AG09319 (cell line): ENCODE measurements at regions not wholly inside any gene's neighbourhood (a gene's known extent, or its start where the extent isn't known, plus 50 kb on each side); places are given as distances from the start of the nearest gene placed in this dataset.
"Not testable (repeated sequence)": the region's sequence is repeated elsewhere in the genome, so short reads cannot be mapped to it uniquely, and the experiment has no call there.

Experiments
- DNase-seq: peaks from one replicate; pipeline ENCODE4 v3.0.0-alpha.2; 2010; ENCODE audit warnings: low read depth; ENCODE audit errors: extremely low read depth
- CTCF ChIP-seq: IDR thresholded peaks from 2 replicates; pipeline ENCODE4 v1.5.1; 2011; ENCODE audit warnings: low read depth, mild to moderate bottlenecking, inconsistent platforms, low read length, moderate library complexity

DNA sequence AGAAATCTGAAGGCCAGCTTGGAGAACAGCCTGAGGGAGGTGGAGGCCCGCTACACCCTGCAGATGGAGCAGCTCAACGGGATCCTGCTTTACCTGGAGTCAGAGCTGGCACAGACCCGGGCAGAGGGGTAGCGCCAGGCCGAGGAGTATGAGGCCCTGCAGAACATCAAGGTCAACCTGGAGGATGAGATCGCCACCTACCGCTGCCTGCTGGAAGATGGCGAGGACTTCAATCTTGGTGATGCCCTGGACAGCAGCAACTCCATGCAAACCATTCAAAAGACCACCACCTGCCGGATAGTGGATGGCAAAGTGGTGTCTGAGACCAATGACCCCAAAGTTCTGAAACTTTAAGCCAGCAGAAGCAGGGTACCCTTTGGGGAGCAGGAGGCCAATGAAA lies 318.4 kb downstream of the ZFHX3 start:
- DNase-seq: not testable (repeated sequence)

GRCh38 chr16:72728516-72728915 lies 319.4 kb downstream of the ZFHX3 start:
- no peak for DNase-seq
- TF ChIP-seq CTCF: no peak

- no peak for DNase-seq
- TF ChIP-seq CTCF: no peak
These were observed 320.4 kb downstream of the ZFHX3 start for GRCh38 chr16:72727565-72727964.

DNA sequence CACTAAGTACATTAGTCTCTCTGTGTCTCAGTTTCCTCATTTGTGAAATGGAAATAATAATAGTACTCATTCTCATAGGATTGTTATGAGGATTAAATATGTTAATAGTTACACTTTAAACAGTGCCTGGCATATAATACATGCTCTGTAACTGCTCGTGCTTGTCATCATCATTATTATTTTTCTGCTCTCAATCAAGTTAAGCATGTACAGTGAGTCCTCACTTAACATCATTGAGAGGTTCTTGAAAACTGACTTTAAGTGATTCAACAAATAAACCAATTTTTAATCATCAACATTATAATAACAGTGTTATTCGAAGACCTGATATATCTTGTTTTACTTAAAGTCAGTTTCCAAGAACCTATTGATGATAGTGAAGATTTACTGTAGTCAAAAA lies 322.3 kb downstream of the ZFHX3 start:
- TF ChIP-seq CTCF: no peak
- no peak for DNase-seq

- TF ChIP-seq CTCF: no peak
- DNase-seq: no peak
These were observed 324.1 kb downstream of the ZFHX3 start for GRCh38 chr16:72723781-72724180.

- no peak for TF ChIP-seq CTCF
- no peak for DNase-seq
These were observed 325.4 kb downstream of the ZFHX3 start for GRCh38 chr16:72722552-72722951.

DNA sequence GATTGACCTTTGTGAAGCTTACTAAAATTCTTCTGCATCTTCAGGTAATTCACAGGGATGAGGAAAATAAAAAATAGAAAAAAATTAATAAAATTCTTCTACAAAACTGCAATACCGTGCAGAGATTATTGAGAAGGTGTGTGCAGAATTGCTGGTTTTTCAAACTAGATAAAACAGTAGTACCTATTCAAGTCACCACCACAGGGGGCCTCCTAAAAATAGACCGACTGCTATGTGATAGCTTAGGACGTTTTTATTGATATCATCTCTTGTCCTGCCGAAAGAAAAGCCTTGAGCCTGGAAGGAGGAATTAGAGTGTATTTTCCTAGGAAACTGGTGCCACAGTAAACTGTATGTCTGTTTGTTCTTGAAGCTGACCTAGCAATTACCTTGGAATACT lies 325.9 kb downstream of the ZFHX3 start:
- DNase-seq: no peak

GRCh38 chr16:72715267-72715666 lies 332.7 kb downstream of the ZFHX3 start:
- DNase-seq: no peak
- no peak for TF ChIP-seq CTCF

More for the DNA sequence above, 325.9 kb downstream of the ZFHX3 start:
- no peak for TF ChIP-seq CTCF
